Panc1 (cell line): ENCODE measurements at regions not wholly inside any gene's neighbourhood (a gene's known extent, or its start where the extent isn't known, plus 50 kb on each side); places are given as distances from the start of the nearest gene placed in this dataset.

Experiments
- ATAC-seq: fragments of 200-7000 bp; cut with Tn5 transposase; 2 replicates; pipeline ENCODE4 v1.9.1; 2020; ENCODE audit warnings: mild to moderate bottlenecking, moderate library complexity
- BruUV-seq: library from RNA; stranded (reverse); fragments of 400-500 nt; replicated peaks from 2 replicates; lab custom pipeline; 2021; lab: Mats Ljungman, UMichigan
- CTCF ChIA-PET: fragments of 300-600 bp; sonication (Branson Sonifier 250); formaldehyde crosslinking; loops from one replicate; lab custom pipeline; 2022; ENCODE audit warnings: antibody characterized with exemption; lab: Charles Lee
- POLR2A ChIA-PET: fragments of 300-600 bp; sonication (Branson Sonifier 250); formaldehyde crosslinking; loops from one replicate; lab custom pipeline; 2022; ENCODE audit warnings: antibody characterized with exemption; lab: Charles Lee
- DNase-seq: peaks from one replicate; pipeline ENCODE4 v3.0.0-alpha.2; 2010; ENCODE audit warnings: low read depth, low spot score
- H3K27ac ChIP-seq: 2 replicates; pipeline ENCODE4 v1.5.1; 2011; ENCODE audit warnings: mild to moderate bottlenecking, low read length, inconsistent platforms
- H3K27me3 ChIP-seq: fragments of 200-500 bp; sonication (Bioruptor generic); 2 replicates; pipeline ENCODE4 v1.6.0; 2014; ENCODE audit warnings: low read length, inconsistent platforms; ENCODE audit not compliant: control insufficient read depth, insufficient read depth
- H3K36me3 ChIP-seq: fragments of 200-500 bp; sonication (Bioruptor generic); 2 replicates; pipeline ENCODE4 v1.5.1; 2014; ENCODE audit warnings: inconsistent platforms, mild to moderate bottlenecking, low read length, moderate library complexity; ENCODE audit not compliant: control insufficient read depth, insufficient read depth
- H3K4me1 ChIP-seq: 2 replicates; pipeline ENCODE4 v1.5.1; 2011; ENCODE audit warnings: inconsistent platforms, mild to moderate bottlenecking, low read length, moderate library complexity; ENCODE audit not compliant: control insufficient read depth, insufficient read depth
- H3K4me3 ChIP-seq, 2 experiments: 2 replicates each; pipeline ENCODE4 v1.5.1; 2011 to 2012; ENCODE audit warnings: low read depth in 2 of 2, low read length in 2 of 2, mild to moderate bottlenecking in 2 of 2, inconsistent platforms in 1 of 2, moderate library complexity in 1 of 2
- H3K9me3 ChIP-seq: fragments of 200-500 bp; sonication (Bioruptor generic); 2 replicates; pipeline ENCODE4 v1.5.1; 2014; ENCODE audit warnings: low read depth, mild to moderate bottlenecking, inconsistent platforms, low read length, moderate library complexity; ENCODE audit not compliant: control insufficient read depth, insufficient read depth
- POLR2AphosphoS5 ChIP-seq: IDR thresholded peaks from 2 replicates; pipeline ENCODE4 v1.6.1; 2012; ENCODE audit warnings: mild to moderate bottlenecking, low read depth, low read length, moderate library complexity
- SIN3A ChIP-seq: IDR thresholded peaks from 2 replicates; pipeline ENCODE4 v1.6.1; 2012; ENCODE audit warnings: low read depth, mild to moderate bottlenecking, low read length, moderate library complexity, borderline replicate concordance; ENCODE audit not compliant: insufficient read depth
- TCF7L2 ChIP-seq: IDR thresholded peaks from 2 replicates; pipeline ENCODE4 v1.6.1; 2011; ENCODE audit warnings: mild to moderate bottlenecking, low read depth, low read length, inconsistent platforms
- in situ Hi-C: cut with HindIII; loops from 2 replicates; pipeline ENCODE4 v1.10.0; 2016; ENCODE audit warnings: low sequenced_read_pairs, low pct_unique_long_range_greater_than_20kb
- intact Hi-C: fragments of 100-400 bp; cut with micrococcal nuclease; formaldehyde crosslinking; loops from one replicate; pipeline ENCODE4 v1.10.0; 2022; ENCODE audit not compliant: unreplicated experiment
- TF ChIP-seq, protein P1 (sequence below), 2 experiments: IDR thresholded peaks; 2 replicates each; pipeline ENCODE4 v1.6.1; 2011 to 2012; ENCODE audit warnings: low read depth in 2 of 2, control low read depth in 1 of 2, low read length in 1 of 2, mild to moderate bottlenecking in 1 of 2, moderate library complexity in 1 of 2; ENCODE audit not compliant: insufficient read depth in 1 of 2
- TF ChIP-seq, protein P2 (sequence below): fragments of 450-650 bp; IDR thresholded peaks from 2 replicates; pipeline ENCODE4 v1.5.1; 2017; ENCODE audit warnings: mild to moderate bottlenecking

DNA sequence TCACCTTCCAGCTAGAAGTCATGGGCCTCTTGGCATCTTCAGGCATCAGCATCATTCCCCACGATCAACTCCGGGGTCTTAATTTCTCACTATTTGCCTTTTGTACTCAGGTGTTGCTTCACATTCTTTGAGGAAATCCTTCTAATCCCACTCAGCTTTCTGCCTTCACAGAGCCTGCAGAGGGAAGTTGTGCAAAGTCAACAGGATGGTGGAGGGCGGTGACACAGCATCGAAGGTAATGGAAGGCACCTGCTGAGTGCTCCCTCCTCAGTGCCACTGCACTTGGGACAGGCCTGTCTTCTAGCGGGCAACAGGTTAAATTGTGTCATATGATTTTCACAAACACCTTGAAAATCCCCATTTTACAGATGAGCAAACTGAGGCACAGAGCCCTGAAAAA, 164.0 kb downstream of the EN1 start:
- intact Hi-C loops, result no loop called here
- Histone ChIP-seq H3K4me1 (no peaks in the 10 kb centered on the region), H3K4me3 (no peak overlapping the region), H3K27ac (no peak overlapping the region), H3K27me3 (no peaks in the 10 kb centered on the region), H3K36me3 (no peaks in the 10 kb centered on the region), H3K9me3 (no peaks in the 10 kb centered on the region)
- BruUV-seq, result no TSS peak
- CTCF ChIA-PET, result no interaction called here
- DNase-seq (no peak), ATAC-seq (no peak)
- TF ChIP-seq, protein P1, sequence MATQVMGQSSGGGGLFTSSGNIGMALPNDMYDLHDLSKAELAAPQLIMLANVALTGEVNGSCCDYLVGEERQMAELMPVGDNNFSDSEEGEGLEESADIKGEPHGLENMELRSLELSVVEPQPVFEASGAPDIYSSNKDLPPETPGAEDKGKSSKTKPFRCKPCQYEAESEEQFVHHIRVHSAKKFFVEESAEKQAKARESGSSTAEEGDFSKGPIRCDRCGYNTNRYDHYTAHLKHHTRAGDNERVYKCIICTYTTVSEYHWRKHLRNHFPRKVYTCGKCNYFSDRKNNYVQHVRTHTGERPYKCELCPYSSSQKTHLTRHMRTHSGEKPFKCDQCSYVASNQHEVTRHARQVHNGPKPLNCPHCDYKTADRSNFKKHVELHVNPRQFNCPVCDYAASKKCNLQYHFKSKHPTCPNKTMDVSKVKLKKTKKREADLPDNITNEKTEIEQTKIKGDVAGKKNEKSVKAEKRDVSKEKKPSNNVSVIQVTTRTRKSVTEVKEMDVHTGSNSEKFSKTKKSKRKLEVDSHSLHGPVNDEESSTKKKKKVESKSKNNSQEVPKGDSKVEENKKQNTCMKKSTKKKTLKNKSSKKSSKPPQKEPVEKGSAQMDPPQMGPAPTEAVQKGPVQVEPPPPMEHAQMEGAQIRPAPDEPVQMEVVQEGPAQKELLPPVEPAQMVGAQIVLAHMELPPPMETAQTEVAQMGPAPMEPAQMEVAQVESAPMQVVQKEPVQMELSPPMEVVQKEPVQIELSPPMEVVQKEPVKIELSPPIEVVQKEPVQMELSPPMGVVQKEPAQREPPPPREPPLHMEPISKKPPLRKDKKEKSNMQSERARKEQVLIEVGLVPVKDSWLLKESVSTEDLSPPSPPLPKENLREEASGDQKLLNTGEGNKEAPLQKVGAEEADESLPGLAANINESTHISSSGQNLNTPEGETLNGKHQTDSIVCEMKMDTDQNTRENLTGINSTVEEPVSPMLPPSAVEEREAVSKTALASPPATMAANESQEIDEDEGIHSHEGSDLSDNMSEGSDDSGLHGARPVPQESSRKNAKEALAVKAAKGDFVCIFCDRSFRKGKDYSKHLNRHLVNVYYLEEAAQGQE (IDR thresholded peaks at IDR 0.05; ENCODE audit: insufficient read depth in 1 of 2, low read depth in 2 of 2, low read length in 1 of 2), result no peak
- TF ChIP-seq, protein P2, sequence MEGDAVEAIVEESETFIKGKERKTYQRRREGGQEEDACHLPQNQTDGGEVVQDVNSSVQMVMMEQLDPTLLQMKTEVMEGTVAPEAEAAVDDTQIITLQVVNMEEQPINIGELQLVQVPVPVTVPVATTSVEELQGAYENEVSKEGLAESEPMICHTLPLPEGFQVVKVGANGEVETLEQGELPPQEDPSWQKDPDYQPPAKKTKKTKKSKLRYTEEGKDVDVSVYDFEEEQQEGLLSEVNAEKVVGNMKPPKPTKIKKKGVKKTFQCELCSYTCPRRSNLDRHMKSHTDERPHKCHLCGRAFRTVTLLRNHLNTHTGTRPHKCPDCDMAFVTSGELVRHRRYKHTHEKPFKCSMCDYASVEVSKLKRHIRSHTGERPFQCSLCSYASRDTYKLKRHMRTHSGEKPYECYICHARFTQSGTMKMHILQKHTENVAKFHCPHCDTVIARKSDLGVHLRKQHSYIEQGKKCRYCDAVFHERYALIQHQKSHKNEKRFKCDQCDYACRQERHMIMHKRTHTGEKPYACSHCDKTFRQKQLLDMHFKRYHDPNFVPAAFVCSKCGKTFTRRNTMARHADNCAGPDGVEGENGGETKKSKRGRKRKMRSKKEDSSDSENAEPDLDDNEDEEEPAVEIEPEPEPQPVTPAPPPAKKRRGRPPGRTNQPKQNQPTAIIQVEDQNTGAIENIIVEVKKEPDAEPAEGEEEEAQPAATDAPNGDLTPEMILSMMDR, result no peak
- no peak for TF ChIP-seq POLR2AphosphoS5
- no peak for TF ChIP-seq TCF7L2
- no peak for TF ChIP-seq SIN3A
- in situ Hi-C loops, result no loop called here
- POLR2A ChIA-PET, result no interaction called here

DNA sequence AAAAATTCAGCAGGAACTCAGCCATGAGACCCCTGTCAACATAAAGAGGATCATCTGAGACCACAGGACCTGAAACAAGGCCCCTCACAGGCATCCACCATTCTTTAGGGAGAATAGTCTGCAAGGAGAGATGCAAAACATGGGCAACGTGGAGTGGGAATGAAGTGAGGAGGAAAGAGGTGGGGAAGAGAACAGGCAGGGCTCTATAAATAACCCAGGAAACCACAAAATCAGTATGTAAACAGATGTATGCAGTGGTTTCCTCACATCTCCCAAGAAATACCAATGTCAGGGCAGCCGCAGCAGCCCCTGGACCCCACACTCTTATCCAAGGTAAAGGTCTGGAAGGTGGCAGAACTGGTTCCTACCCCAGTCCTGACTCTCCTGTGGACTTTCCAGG, 168.5 kb downstream of the EN1 start:
- TF ChIP-seq TCF7L2 (no peak), POLR2AphosphoS5 (no peak), SIN3A (no peak)
- TF ChIP-seq, protein P1 (IDR thresholded peaks at IDR 0.05; ENCODE audit: insufficient read depth in 1 of 2, low read depth in 2 of 2, low read length in 1 of 2), result no peak
- TF ChIP-seq, protein P2, result no peak
- POLR2A ChIA-PET, result no interaction called here
- ATAC-seq, result no peak

More for the DNA sequence above, 168.5 kb downstream of the EN1 start:
- BruUV-seq, result no TSS peak
- DNase-seq, result no peak
- in situ Hi-C loops (no loop called here), intact Hi-C loops (no loop called here)
- no peaks in the 10 kb centered on the region for H3K4me1 ChIP-seq
- H3K4me3 ChIP-seq, result no peak overlapping the region
- H3K27me3 ChIP-seq, result no peaks in the 10 kb centered on the region
- H3K27ac ChIP-seq, result no peak overlapping the region
- CTCF ChIA-PET, result no interaction called here
- no peaks in the 10 kb centered on the region for H3K36me3 ChIP-seq
- H3K9me3 ChIP-seq, result no peaks in the 10 kb centered on the region
